GM12878 (cell line): ENCODE measurements at regions not wholly inside any gene's neighbourhood (a gene's known extent, or its start where the extent isn't known, plus 50 kb on each side); places are given as distances from the start of the nearest gene placed in this dataset.

ENCODE experiments used
- CBX3 ChIP-seq: fragments of 200-600 bp; sonication (generic); IDR thresholded peaks from 2 replicates; pipeline ENCODE4 v1.6.1; 2016; ENCODE audit warnings: low read depth, borderline replicate concordance
- CTCF ChIP-seq, 3 experiments: IDR thresholded peaks in 2 of 3; conservative IDR thresholded peaks in 1 of 3; 2 replicates each; pipeline ENCODE4 v1.5.1; 2011; ENCODE audit warnings: low read depth in 3 of 3, low read length in 3 of 3, mild to moderate bottlenecking in 3 of 3, control low read depth in 2 of 3, moderate library complexity in 2 of 3, inconsistent platforms in 1 of 3, mixed read lengths in 1 of 3; ENCODE audit not compliant: control insufficient read depth in 2 of 3, insufficient read depth in 1 of 3; ENCODE audit errors: extremely low read depth in 1 of 3
- E2F8 ChIP-seq: fragments of 450-650 bp; IDR thresholded peaks from 2 replicates; pipeline ENCODE4 v1.6.1; 2018; ENCODE audit warnings: mild to moderate bottlenecking, low read depth, moderate library complexity; ENCODE audit not compliant: partially characterized antibody
- GABPA ChIP-seq: IDR thresholded peaks from 2 replicates; pipeline ENCODE4 v1.6.1; 2014; ENCODE audit warnings: antibody characterized with exemption, low read depth, mild to moderate bottlenecking, inconsistent platforms
- JUNB ChIP-seq: IDR thresholded peaks from 2 replicates; pipeline ENCODE4 v1.6.1; 2016; ENCODE audit warnings: antibody characterized with exemption, mild to moderate bottlenecking
- NFIC ChIP-seq: IDR thresholded peaks from 2 replicates; pipeline ENCODE4 v1.6.1; 2012; ENCODE audit warnings: low read depth, mild to moderate bottlenecking, inconsistent platforms, low read length, moderate library complexity
- PML ChIP-seq: IDR thresholded peaks from 2 replicates; pipeline ENCODE4 v1.6.1; 2012; ENCODE audit warnings: low read length, inconsistent platforms
- SUZ12 ChIP-seq: fragments of 200-600 bp; sonication (generic); IDR thresholded peaks from one replicate; pipeline ENCODE4 v1.6.1; 2018; ENCODE audit warnings: antibody characterized with exemption, mild to moderate bottlenecking; ENCODE audit not compliant: unreplicated experiment
- WRNIP1 ChIP-seq: IDR thresholded peaks from 2 replicates; pipeline ENCODE4 v1.6.1; 2011; ENCODE audit warnings: low read depth, low read length, improper control_type of control experiment, borderline replicate concordance

DNA sequence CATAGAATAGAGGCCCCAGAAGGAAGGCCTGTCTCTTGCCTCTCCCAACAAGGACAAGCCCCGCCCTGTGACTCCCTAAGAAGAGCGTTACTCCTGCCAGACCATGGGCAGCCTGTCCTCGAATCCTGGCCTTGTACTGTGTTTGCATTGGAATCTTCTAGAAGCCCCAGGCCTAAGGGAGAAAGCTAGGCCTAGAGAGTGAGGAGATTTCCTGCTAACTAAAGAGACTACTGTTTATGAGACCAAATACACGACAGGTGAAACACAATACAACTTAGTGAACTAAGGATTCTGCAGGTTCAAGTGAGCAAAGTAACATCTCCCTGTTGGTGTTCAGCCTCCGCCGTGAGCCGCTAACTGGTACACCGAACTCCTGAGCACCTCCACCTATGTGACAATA, 62.7 kb downstream of the SYF2 start:
- TF ChIP-seq E2F8 = no peak
- no peak for TF ChIP-seq JUNB
- no peak for TF ChIP-seq CBX3
- TF ChIP-seq WRNIP1 = no peak
- no peak for TF ChIP-seq CTCF (IDR thresholded peaks at IDR 0.05 in 2 of 3, conservative IDR thresholded peaks at IDR 0.05 in 1 of 3; ENCODE audit: control insufficient read depth in 2 of 3, extremely low read depth in 1 of 3, insufficient read depth in 1 of 3, low read depth in 3 of 3, low read length in 3 of 3)
- TF ChIP-seq SUZ12 = no peak
- TF ChIP-seq GABPA = no peak
- TF ChIP-seq PML = no peak
- TF ChIP-seq NFIC = no peak
